HG03095 (cell line): ENCODE measurements at regions not wholly inside any gene's neighbourhood (a gene's known extent, or its start where the extent isn't known, plus 50 kb on each side); places are given as distances from the start of the nearest gene placed in this dataset.

Experiments used
- ATAC-seq: cut with Tn5 transposase; IDR thresholded peaks from one replicate; pipeline ENCODE4 v1.9.1; 2021; ENCODE audit warnings: moderate library complexity; ENCODE audit not compliant: unreplicated experiment

DNA sequence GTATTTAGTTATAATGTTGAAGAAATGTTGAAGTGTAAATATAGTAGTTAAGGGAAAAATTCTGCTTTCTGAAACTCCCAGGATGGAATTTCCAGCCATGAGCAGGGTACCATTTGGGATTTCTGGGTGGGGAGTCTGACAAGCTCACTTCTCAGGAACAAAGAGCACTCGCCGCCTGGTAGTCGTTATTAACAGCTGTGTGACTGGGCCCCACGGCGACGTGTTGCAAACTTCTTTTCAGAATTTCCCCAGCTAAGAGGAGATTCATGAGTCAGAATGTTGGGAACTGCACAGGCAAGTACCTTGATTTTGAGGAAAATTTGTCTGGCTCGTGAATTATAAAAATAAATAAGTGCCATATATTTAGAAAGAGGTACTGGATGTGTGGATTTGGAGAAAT lies 103.7 kb downstream of the LACC1 start:
- ATAC-seq = no peak

DNA sequence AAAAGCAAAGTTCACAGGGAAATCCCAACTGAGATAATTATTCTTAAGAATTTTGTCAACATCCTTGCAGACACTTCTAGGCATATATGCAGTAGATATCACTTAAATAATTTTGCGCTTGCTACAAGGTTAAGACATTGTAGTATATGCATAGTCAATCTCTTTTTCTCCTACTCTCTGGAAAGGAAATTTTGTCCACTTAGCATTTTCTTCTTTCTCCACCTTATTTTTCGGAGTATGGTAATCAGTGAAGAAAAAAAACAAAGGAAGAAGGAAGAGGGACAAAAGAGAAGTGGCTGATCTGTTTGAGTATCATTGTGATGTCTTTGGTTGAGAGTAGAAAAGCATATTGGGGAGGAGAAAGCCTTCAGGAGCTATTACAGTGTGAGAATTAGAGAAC lies 104.6 kb downstream of the LACC1 start:
- no peak for ATAC-seq

DNA sequence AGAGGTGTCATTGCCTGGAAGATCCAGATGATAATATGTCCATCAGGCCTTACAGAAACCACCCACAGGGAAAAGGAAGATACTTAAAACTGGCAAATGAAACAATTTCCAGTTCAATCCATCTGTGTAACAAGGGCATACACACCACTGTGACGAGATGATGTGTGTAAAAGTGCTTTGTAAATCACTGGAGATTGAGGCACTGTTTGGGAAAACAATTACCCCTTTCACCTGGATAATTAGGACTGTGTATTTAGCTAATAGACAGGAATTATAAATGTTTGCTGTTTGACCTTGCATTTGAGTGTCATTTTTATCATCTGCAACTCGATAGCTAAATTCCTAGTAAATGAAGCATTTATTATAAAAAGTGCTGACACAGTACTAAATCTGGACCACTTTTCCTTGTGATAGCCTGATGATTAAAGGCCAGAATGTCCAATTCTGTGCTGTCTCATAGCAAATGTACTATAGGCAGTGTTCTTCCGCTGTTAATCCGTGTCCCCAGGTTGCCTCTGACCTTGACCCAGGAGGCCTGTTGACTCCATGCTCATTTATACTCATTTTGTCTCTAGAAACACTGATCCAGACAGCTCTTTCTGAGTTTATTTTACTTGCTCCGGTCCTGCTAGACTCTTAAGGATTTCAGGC lies 105.8 kb downstream of the LACC1 start:
- ATAC-seq = no peak

DNA sequence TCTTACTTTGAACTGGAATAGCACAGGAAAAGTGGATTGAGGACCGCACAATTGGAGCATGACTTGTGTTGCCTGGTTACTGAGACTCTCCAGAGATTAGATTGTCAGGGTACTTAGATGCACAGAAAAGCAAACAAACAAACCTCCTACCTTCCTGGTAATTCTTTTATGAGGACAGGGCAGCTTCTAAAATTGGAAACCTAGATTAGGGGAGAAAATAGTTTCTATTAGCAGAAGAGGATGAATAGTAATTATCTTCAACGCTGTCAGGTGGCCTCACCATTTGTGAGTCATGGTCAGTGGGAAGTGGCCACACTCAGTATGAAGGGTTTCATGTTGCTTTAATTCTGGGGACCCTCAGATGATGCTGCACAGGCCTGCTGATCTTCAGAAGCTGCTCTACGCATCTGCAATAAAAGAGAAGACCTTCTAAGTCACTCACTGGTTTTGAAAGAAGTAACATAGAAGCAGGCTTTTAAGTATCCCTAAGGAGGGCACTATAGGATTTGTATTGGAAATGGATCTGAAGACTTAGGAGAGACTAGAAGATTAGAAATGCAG lies 106.8 kb downstream of the LACC1 start:
- no peak for ATAC-seq

DNA sequence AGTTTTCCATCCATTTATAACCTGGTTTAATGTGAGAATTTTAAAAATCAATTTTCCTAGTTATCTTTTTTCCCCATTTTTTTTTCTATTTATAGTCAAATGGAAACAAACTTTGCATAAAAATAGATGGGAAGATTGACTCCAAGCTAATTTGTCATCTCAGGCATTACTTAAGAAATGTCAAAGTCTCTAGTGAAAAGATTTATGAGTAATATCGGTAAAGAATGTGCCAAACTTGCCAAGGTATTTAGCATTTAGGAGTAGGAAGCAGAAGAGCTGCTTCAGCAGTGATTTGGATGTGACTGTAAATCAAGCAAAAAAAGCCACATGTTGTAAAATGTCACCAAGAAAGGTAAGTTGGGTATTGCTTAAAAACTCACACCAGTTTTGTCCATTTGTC lies 108.6 kb downstream of the LACC1 start:
- ATAC-seq = no peak

DNA sequence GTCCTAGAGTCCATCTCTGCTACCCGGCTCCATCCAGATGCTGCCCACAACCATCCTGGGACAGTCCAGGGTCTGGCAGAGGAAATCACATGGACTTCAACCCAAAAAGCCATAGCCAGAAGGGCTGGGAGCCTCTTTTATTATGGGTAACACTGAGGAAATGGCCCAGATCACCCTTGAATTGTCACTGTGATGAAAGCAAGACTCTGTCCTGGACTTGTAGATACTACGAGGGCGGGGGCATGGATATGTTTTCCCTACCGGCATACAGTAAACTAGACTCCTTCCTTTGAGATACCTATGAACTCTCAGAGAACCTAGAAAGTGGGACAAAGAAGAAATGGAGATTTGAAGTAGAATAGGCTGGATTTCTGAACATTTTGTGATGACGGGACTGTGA lies 110.3 kb downstream of the LACC1 start:
- ATAC-seq = no peak

DNA sequence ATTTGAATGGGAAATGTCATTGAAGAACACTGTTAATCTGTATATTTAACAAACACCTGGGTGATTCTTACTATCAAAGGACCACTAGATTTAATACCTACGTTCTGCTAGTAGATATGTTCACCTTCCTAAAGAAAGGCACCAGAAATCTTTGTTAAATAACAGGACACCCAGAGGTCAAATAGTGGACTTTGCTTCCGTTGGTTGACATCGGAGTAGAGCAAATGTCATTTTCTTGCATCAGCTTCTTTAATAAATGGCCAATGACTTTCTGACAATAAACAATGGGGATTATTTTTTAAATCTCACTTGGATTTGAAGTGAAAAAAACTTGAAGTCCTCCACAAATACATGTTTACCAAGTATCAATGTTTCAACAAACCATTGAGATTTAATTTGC lies 111.1 kb downstream of the LACC1 start:
- ATAC-seq = no peak

DNA sequence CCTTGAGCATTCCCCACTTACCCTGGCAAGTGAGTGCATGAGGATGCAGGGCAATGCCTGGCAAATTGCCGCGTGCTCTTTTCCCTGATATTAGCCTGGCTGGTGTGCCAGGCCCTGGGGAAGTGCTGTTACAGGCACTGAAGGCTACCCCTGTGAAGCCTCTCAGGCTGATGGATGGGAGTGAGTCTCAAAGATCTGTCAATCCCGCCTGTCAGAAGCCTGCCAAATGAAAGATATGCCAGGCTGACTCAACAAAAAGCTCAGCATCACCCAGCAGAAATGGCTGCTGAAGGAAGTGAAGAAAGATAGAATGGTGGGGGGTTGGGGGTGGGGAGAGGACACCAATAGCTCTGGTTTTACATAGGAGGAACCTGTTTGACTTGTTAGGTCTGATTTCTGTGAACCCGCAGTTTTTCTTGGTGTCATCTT lies 112.1 kb downstream of the LACC1 start:
- ATAC-seq = no peak

DNA sequence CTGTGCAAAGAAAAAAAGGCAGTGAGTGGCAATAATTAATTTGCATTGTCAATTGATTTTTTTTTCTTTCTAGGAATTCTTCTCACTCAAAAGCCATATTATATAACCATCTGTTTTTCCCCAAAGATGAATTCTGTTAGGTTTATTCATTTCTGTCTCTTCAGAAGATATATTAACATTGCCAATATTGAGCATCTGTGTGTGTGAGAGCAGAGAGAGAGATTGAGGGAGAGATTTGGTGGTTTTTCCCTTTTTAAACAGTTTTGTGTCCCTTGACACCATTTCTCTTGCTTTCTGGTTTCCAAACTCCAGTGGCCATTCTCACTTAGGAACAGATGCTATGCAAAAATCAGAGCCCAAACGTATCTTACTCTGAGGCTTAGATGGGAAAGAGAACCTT lies 112.5 kb downstream of the LACC1 start:
- no peak for ATAC-seq

DNA sequence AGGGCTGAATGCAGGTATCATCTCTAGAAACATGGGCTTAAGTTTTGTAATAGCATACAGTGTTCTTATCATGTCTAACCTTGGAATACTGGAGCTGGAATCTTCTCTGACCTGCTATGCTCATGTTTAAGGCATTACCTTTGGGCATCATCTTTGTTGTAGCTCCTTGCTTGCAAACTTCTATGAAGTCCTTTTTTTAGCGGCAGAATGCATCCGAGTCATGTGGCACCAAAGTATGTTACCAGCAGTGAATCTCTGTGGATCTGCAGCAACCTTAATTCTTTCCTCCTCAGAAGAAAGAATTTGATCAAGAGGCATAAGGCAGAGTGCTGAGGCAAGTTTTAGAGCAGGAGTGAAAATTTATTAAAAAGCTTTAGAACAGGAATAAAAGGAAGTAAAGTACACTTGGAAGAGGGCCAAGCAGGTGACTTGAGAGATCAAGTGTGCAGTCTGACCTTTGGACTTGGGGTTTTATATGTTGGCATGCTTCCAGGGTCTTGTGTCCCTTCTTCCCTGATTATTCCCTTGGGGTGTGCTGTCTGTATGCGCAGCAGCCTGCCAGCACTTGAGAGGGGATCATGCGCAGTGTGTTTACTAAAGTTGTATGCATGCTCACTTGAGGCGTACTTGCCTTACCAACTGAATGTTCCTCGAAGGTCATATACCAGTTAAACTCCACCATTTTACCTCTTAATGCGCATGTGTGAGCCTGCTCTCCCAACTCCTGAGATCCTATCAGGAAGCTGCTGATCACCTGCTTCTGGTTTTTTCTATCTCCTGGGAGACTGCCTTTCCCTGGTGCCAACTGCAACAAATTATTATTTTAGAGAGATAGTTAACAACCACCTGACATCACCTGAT lies 115.5 kb downstream of the LACC1 start:
- no peak for ATAC-seq

DNA sequence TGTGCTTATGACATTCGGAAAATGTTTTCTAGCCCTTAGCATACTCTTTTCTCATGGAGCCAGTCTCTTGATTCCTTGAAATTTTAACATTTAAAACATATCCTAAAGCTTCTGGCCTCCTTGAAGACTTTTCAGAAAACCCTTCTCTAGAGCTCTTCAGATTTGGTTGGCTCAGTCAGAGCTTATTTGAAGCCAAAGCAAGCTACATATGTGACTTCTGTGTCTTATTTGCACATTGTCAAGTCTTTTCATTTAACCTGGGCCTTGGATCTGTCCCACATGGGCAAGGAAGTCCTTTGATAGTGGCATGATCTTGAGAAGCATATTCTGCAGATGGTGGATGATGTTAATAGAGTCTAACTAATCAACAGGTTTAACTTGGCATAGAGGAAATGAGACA lies 116.5 kb downstream of the LACC1 start:
- ATAC-seq = no peak

DNA sequence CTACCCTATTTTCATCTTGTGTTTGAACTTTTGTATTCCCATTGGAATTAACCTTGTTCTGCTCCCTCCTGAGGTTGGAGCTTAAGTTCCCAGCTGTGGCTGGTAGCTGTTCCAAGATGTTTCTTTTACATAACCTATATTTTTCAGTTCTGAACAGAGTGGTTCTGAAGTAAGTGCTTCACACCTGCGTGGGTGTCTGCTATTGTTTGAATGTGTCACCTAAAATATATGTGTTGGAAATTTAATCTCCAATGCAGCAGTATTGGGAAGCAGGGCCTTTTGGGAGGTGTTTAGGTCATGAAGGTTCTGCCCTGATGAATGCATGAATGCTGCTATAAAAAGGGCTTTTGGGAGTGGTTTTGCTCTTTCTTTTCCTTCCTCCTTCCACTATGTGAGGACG lies 123.8 kb downstream of the LACC1 start:
- no peak for ATAC-seq

DNA sequence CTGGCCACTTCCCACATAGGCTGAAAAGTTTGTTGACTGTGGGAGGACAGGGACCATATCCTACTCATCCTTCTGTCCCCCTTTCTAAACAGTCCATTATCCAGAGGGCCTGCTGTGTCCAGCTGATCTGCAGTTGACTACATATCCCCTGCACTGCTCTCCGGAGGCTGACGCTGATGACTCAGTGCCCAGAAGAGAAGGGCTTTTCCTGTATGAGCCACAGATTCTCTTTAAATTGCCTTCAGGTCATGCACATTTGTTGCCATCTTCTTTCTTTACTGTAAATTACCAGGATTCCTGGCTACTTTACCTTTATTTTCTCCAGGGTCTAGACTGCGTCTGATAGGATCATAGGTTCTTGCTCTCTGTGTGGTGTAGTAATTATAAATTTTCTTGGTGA lies 125.2 kb downstream of the LACC1 start:
- ATAC-seq = no peak

DNA sequence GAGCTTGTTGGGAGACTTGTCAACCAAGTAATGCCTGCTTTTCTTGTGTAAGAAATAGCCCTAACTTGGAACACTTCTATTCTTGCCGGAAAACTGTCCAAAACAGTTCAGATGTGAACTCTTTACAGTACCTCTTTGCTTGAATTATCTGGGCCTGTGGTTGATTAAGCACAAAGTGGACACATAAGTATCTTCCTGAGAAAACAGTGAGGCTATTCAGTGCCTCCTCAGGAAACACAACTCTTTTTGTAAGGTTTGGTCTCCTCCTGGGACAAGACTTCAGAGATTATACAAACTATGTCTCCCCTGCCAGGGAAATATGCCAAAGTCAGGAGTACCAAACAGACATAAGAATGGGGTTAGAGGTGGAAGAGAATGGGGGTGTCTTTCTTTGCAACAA lies 127.7 kb downstream of the LACC1 start:
- no peak for ATAC-seq

DNA sequence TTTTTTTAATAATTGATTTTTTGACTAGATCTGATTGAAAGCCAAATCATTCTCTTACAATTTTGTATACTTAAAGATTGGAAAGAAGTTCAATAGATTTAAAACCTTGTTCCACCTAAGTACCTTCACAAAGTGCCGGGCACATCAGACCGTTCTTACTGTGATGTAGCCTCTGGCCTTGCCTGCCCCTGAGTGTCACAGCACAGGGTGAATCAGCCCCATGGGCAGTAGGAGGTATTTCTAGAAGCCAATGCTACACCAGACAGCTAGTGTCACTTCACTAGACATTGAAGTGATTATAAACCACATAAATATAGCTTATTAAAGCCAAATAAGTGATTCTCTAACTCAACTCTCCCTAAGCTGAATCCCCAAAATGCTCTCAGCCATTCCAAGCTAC lies 131.3 kb downstream of the LACC1 start:
- no peak for ATAC-seq

DNA sequence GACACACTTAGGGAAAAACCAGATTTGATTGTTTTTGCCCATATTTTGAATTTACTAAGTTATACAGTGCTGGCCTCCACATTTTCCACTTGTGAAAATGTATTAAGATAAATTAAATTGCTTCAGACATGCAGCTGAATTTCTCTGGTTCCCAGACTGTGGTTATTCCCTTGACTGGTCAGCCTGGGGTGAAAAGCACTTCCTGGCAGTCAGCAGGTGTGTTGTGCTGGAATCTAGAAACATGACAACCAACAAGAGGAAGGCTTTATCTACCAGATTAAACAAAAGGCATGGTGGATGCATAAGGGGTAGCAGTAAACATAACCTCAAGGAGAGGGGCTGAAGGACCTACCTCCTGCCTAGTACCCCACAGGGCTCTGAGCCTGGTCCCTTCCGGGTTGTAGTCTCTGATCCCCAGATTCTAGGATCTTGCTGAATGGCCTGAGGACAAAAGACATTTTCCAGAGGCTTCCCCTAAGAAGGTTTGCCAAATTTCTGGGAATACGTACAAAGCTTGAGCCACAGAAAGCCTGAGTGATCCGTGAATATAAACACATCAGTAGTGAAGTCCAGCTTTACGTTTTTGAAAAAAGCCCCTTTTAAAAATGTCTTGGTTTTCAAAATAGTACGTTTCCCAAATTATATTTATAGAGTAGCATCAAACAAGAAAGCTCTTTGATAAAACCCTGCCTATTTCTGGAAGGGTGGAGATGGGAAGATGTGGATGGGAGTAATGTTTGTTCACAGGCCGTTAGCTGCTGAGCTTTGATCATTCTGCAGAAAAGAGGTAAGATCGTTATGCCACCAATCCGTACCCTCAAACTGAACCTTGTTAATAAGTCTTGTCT lies 133.4 kb downstream of the LACC1 start:
- no peak for ATAC-seq

DNA sequence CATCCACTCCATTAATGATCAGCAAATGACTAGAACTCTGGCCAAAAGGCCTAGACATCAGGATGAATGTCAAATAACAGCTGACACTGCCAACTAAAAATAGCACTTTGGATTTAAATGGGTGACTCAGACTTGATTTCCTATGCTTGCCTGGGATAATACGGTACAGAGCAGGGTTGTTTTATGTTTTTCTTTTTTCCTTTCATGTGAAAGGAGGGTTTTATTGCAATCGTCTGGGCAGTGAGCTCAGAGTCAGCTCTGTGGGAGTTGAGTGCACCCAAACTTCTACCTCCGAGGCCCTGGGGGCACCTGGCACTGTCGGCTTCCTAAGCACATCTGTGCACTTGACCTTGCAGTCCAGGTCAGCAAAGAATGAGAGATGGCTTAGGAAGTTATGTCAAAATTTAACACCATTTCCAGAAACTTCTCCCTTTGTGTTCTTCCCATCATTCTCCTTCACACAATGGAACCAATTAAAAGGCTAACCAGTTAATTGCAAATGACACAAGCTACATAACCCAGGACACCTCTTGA lies 134.1 kb downstream of the LACC1 start:
- ATAC-seq = no peak

DNA sequence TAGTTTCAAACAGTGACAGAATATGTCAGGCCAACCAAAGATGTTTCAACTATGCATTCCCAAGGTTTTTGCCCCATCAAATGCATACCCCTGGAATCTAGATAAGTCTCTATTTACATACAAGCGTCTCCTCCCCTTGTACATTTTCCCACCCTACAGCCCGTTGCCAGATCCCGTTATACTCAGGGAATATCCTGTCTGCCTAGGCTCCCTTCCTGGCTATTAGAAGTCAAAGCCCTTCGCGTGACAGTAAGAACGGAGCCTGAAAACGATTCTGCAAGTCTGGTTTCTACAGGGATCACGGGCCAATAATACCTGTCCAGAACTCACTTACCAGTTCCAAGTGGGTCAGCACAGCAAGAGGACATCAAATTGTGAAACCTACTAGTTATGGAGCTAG lies 134.8 kb downstream of the LACC1 start:
- ATAC-seq = no peak

DNA sequence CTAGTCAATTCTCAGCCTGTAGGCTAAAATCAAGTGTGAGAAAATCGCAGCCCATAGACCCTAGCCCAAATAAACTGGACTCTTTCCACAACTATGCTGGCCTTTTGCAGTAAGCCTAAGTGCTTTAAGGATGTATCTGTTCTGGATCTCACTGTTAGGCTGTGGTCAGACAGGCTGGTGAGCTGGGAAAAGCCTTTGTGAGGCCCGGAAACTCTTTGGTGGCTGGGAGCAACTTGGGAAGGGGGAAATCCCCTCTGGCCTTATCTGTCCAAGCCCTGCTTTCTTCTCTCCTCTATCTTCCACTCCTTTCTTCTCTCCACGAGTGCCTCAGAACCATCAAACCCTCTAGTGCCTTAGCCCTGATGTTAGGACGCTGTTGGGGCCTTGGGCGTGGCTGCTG lies 135.4 kb downstream of the LACC1 start:
- ATAC-seq = no peak

DNA sequence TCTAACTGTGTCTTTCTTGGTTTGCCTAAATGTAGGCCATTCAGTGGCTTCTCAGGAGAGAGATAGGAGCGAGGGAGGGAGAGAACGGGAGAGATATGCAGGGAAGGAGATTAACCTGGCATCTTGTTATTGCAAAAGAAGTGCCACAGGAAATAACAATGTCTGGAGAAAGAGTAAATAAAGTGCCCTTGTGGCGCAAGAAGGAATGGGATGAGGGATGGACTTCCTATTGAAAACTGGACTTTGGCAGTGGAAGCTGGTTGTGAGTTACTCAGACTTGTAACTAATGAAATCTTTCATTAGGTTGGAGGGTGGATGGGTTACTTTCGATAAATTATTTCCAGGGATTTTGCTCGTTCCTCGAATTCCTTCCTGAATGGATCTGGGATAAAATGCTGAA lies 136.1 kb downstream of the LACC1 start:
- ATAC-seq = no peak

DNA sequence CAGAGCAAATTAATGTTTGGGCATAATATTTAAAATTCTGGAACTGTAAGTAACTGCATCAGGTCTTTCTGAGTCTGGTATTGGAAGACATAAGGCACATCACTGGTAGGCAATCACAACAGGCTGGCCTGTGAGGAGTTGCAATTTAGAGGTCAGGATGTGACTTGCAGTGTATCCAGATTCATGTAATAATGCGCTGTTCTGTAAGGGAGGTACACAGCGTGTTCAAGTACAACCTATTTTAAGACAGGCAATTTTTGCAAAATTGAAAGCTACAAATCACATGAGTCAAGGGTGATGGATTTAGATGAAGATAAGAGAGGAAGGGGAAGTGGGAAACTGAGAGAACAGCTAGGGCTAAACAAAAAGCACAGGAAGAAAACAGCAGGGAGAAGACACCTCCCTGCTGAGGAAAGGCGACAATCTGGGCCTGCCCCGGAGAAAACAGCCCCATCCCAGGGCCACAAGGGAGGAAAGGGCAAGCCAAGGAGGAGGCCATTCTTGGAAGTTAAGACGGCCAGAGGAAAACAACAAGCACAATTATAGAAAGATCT lies 138.1 kb downstream of the LACC1 start:
- ATAC-seq = no peak
